ENCODE measurements at regions not wholly inside any gene's neighbourhood (a gene's known extent, or its start where the extent isn't known, plus 50 kb on each side); places are given as distances from the start of the nearest gene placed in this dataset.

DNA sequence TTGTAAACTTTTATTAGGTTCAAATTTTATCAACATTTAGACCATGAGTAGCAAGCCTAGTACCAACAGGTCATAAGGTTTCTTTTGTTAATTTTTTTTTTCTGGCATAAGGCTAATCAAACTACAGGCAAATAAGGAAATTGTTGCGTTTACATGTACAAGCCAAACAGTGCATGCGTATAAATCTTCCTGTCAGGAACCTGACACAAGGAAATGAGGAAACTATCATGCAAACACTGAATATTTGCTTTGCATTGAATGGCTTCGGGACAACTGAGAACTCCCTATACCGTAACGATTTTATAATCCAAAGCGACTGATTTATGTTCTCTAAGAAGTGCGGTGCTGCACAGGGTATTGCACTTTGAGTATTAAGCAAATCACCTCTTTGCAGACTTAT lies 133.0 kb upstream of the TRPC4 start:
- intact Hi-C loops (cut with DNase I; ENCODE audit: low total_unique reads) = no loop called here
- Histone ChIP-seq H3K4me1 (no peaks in the 10 kb centered on the region), H3K4me3 (no peak overlapping the region), H3K27ac (no peak overlapping the region), H3K27me3 (no peaks in the 10 kb centered on the region), H3K9me3 (no peaks in the 10 kb centered on the region), H3K36me3 (no peaks in the 10 kb centered on the region)
- no peak for DNase-seq (ENCODE audit: low spot score in 2 of 2)
- TF ChIP-seq POLR2A (IDR thresholded peaks at IDR 0.05) (no peak), CTCF (IDR thresholded peaks at IDR 0.05) (no peak), POLR2AphosphoS5 (IDR thresholded peaks at IDR 0.05) (no peak)

DNA sequence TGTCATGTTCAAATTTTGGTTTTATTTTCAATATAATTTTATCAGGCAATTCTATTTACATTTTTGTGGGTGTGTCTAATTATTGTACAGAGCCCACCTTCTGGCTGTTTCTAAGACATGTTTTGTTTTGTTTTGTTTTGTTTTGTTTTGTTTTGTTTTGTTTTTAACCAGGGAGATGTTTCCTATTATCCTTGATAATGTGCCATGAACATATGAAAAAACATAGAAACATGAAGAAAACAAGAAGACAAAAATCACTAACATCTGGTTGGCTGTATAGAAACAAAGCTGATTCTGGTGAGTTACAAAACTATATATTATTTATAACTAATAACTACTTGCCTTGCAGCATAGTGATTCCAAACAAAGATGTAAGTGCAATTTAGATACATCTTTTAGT lies 128.1 kb upstream of the TRPC4 start:
- H3K9me3 ChIP-seq = no peaks in the 10 kb centered on the region
- intact Hi-C loops (cut with DNase I; ENCODE audit: low total_unique reads) = no loop called here
- H3K4me1 ChIP-seq = no peaks in the 10 kb centered on the region
- no peaks in the 10 kb centered on the region for H3K36me3 ChIP-seq
- H3K27ac ChIP-seq = no peak overlapping the region
- no peak for DNase-seq (ENCODE audit: low spot score in 2 of 2)
- TF ChIP-seq POLR2A (IDR thresholded peaks at IDR 0.05) = no peak
- no peak for TF ChIP-seq POLR2AphosphoS5 (IDR thresholded peaks at IDR 0.05)
- TF ChIP-seq CTCF (IDR thresholded peaks at IDR 0.05) = no peak
- H3K4me3 ChIP-seq = no peak overlapping the region
- no peaks in the 10 kb centered on the region for H3K27me3 ChIP-seq

DNA sequence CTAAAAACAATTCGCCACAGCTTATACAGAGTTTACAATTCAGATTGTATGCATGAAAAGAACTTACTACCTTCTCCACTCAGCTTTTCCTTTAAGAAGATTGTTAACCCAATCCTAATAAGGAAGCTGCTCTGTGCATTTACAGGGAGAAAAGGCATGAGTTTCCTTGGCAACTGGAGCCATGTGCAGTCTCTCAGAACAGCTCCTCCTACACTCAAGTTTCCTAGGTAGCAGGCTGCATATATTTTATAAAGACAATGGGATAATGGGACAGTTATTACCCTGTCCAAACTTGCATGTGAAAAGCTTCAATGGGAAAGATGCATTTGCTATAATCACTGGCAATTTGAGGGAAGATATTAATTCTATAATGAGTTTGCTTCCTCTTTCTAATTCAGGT lies 125.5 kb upstream of the TRPC4 start:
- H3K4me1 ChIP-seq = no peaks in the 10 kb centered on the region
- no peaks in the 10 kb centered on the region for H3K27me3 ChIP-seq
- intact Hi-C loops (cut with DNase I; ENCODE audit: low total_unique reads) = no loop called here
- no peaks in the 10 kb centered on the region for H3K36me3 ChIP-seq
- no peak overlapping the region for H3K4me3 ChIP-seq
- TF ChIP-seq POLR2AphosphoS5 (IDR thresholded peaks at IDR 0.05) (no peak), CTCF (IDR thresholded peaks at IDR 0.05) (no peak), POLR2A (IDR thresholded peaks at IDR 0.05) (no peak)
- H3K9me3 ChIP-seq = no peaks in the 10 kb centered on the region
- no peak overlapping the region for H3K27ac ChIP-seq
- DNase-seq (ENCODE audit: low spot score in 2 of 2) = no peak

DNA sequence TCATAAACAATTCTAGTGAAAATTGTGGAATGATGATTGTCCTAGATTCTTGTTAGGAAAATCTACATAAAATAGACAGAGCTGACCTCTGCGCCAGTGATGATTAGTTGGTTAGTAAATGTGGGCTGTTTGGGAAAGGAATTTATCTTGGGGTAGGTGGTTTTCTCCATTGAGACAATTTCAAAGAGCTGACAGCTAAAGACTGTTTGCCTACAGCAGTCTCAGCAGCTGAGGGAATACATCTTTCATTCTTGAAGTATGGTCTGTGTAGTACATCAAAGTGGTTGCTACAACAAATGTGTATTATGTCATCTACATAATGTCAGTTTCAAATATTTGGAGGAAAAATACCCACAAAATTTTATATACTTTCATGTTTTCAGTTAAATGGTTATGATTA lies 117.2 kb upstream of the TRPC4 start:
- Histone ChIP-seq H3K4me3 (no peak overlapping the region), H3K27ac (no peak overlapping the region), H3K9me3 (no peaks in the 10 kb centered on the region), H3K4me1 (no peaks in the 10 kb centered on the region), H3K36me3 (no peaks in the 10 kb centered on the region), H3K27me3 (no peaks in the 10 kb centered on the region)
- TF ChIP-seq POLR2AphosphoS5 (IDR thresholded peaks at IDR 0.05) = no peak
- TF ChIP-seq POLR2A (IDR thresholded peaks at IDR 0.05) = no peak
- no peak for TF ChIP-seq CTCF (IDR thresholded peaks at IDR 0.05)
- intact Hi-C loops (cut with DNase I; ENCODE audit: low total_unique reads) = no loop called here
- no peak for DNase-seq (ENCODE audit: low spot score in 2 of 2)

DNA sequence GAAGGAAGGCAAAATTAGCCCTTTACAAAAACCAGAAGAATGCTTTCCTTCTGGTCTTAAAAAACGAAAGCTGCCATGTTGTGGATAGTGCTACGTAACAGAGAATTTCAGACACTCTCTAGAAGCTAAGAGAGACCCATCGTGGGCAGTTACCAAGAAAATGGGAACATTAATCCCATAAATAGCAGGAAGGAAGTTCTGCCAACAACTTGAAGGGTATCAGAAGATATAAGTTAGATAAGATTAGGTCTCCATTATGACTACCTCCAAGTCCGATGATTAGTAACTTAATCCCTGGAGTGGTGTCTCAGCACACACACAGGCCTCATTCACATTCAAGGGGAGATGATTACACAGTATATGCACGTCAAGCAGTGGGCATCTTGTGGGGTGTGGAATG lies 115.7 kb upstream of the TRPC4 start:
- TF ChIP-seq POLR2AphosphoS5 (IDR thresholded peaks at IDR 0.05) = no peak
- TF ChIP-seq CTCF (IDR thresholded peaks at IDR 0.05) = no peak
- TF ChIP-seq POLR2A (IDR thresholded peaks at IDR 0.05) = no peak
- no peak for DNase-seq (ENCODE audit: low spot score in 2 of 2)
- intact Hi-C loops (cut with DNase I; ENCODE audit: low total_unique reads) = no loop called here
- no peaks in the 10 kb centered on the region for H3K36me3 ChIP-seq
- no peaks in the 10 kb centered on the region for H3K4me1 ChIP-seq
- no peak overlapping the region for H3K27ac ChIP-seq
- H3K9me3 ChIP-seq = no peaks in the 10 kb centered on the region
- H3K4me3 ChIP-seq = no peak overlapping the region
- no peaks in the 10 kb centered on the region for H3K27me3 ChIP-seq
